BJ (cell line): ENCODE measurements at regions not wholly inside any gene's neighbourhood (a gene's known extent, or its start where the extent isn't known, plus 50 kb on each side); places are given as distances from the start of the nearest gene placed in this dataset.
"Not testable (repeated sequence)": the region's sequence is repeated elsewhere in the genome, so short reads cannot be mapped to it uniquely, and the experiment has no call there.

Source experiments
- CTCF ChIA-PET: fragments of 350-600 bp; formaldehyde crosslinking; extraction: SDS; loops from one replicate; lab custom pipeline; 2021; ENCODE audit warnings: antibody characterized with exemption, inconsistent platforms; lab: Yijun Ruan, JAX
- POLR2A ChIA-PET: fragments of 300-600 bp; sonication (Branson Sonifier 250); formaldehyde crosslinking; extraction: SDS; loops from one replicate; lab custom pipeline; 2021; ENCODE audit warnings: antibody characterized with exemption; lab: Charles Lee
- DNase-seq: peaks from one replicate; pipeline ENCODE4 v3.0.0-alpha.2; 2011; ENCODE audit warnings: low read depth
- H3K27me3 ChIP-seq: 2 replicates; pipeline ENCODE4 v1.6.0; 2011; ENCODE audit warnings: low read length; ENCODE audit not compliant: control insufficient read depth, insufficient read depth
- H3K36me3 ChIP-seq: 2 replicates; pipeline ENCODE4 v1.5.1; 2011; ENCODE audit warnings: low read length; ENCODE audit not compliant: control insufficient read depth, insufficient read depth
- H3K4me3 ChIP-seq: 2 replicates; pipeline ENCODE4 v1.5.1; 2011; ENCODE audit warnings: low read depth, mild to moderate bottlenecking, control low read depth, low read length

- H3K36me3 ChIP-seq, H3K27me3 ChIP-seq, POLR2A ChIA-PET, H3K4me3 ChIP-seq, DNase-seq, CTCF ChIA-PET: not testable (repeated sequence)
Observed at GRCh38 chr2:91499431-91500050, 2808.1 kb downstream of the RPIA start.

GRCh38 chr2:91500246-91500977 is 2808.9 kb downstream of the RPIA start:
- H3K36me3 ChIP-seq, CTCF ChIA-PET, POLR2A ChIA-PET, H3K27me3 ChIP-seq, H3K4me3 ChIP-seq, DNase-seq: not testable (repeated sequence)

GRCh38 chr2:91500978-91501310 is 2809.5 kb downstream of the RPIA start:
- H3K36me3 ChIP-seq, H3K4me3 ChIP-seq, CTCF ChIA-PET, DNase-seq, H3K27me3 ChIP-seq, POLR2A ChIA-PET: not testable (repeated sequence)

- POLR2A ChIA-PET, H3K4me3 ChIP-seq, H3K27me3 ChIP-seq, CTCF ChIA-PET, H3K36me3 ChIP-seq, DNase-seq: not testable (repeated sequence)
Observed at GRCh38 chr2:91501481-91502080, 2810.1 kb downstream of the RPIA start.

GRCh38 chr2:91503572-91503958 is 2812.1 kb downstream of the RPIA start:
- POLR2A ChIA-PET, H3K4me3 ChIP-seq, CTCF ChIA-PET, DNase-seq, H3K36me3 ChIP-seq, H3K27me3 ChIP-seq: not testable (repeated sequence)

- H3K4me3 ChIP-seq, POLR2A ChIA-PET, H3K27me3 ChIP-seq, CTCF ChIA-PET, H3K36me3 ChIP-seq, DNase-seq: not testable (repeated sequence)
Observed at GRCh38 chr2:91503959-91504741, 2812.7 kb downstream of the RPIA start.

GRCh38 chr2:91508816-91509215 is 2817.3 kb downstream of the RPIA start:
- POLR2A ChIA-PET, CTCF ChIA-PET, H3K36me3 ChIP-seq, H3K27me3 ChIP-seq, H3K4me3 ChIP-seq, DNase-seq: not testable (repeated sequence)

- H3K4me3 ChIP-seq, POLR2A ChIA-PET, CTCF ChIA-PET, H3K27me3 ChIP-seq, DNase-seq, H3K36me3 ChIP-seq: not testable (repeated sequence)
Observed at GRCh38 chr2:91509276-91509675, 2817.8 kb downstream of the RPIA start.

GRCh38 chr2:91511166-91511565 is 2819.7 kb downstream of the RPIA start:
- H3K27me3 ChIP-seq, H3K36me3 ChIP-seq, POLR2A ChIA-PET, CTCF ChIA-PET, DNase-seq, H3K4me3 ChIP-seq: not testable (repeated sequence)

GRCh38 chr2:91515966-91516365 is 2824.5 kb downstream of the RPIA start:
- CTCF ChIA-PET, H3K36me3 ChIP-seq: not testable (repeated sequence)

GRCh38 chr2:91516669-91517068 is 2825.2 kb downstream of the RPIA start:
- H3K36me3 ChIP-seq, H3K4me3 ChIP-seq, DNase-seq, H3K27me3 ChIP-seq, POLR2A ChIA-PET, CTCF ChIA-PET: not testable (repeated sequence)

More at GRCh38 chr2:91515966-91516365, 2824.5 kb downstream of the RPIA start:
- H3K27me3 ChIP-seq, DNase-seq, POLR2A ChIA-PET, H3K4me3 ChIP-seq: not testable (repeated sequence)

- H3K4me3 ChIP-seq, DNase-seq, POLR2A ChIA-PET, H3K36me3 ChIP-seq, H3K27me3 ChIP-seq, CTCF ChIA-PET: not testable (repeated sequence)
Observed at GRCh38 chr2:91517846-91518245, 2826.4 kb downstream of the RPIA start.
